Ovary (tissue), 3 donors: ENCODE measurements at regions not wholly inside any gene's neighbourhood (a gene's known extent, or its start where the extent isn't known, plus 50 kb on each side); places are given as distances from the start of the nearest gene placed in this dataset.

ENCODE experiments used
- POLR2A ChIP-seq: fragments of 450-650 bp; IDR thresholded peaks from one replicate; pipeline ENCODE4 v1.6.1; 2017; ENCODE audit warnings: antibody characterized with exemption, mild to moderate bottlenecking, moderate library complexity
- TF ChIP-seq, protein P1 (sequence below), 3 donors: fragments of 450-650 bp in 2 of 3; fragments of 200-600 bp in 1 of 3; IDR thresholded peaks; one replicate each; pipeline versions ENCODE4 v1.5.1 to v1.8.0; 2016 to 2022; ENCODE audit warnings: antibody characterized with exemption in 3 of 3, mild to moderate bottlenecking in 1 of 3
- donor health status: DM: no; HTN: no; CAD: no.

DNA sequence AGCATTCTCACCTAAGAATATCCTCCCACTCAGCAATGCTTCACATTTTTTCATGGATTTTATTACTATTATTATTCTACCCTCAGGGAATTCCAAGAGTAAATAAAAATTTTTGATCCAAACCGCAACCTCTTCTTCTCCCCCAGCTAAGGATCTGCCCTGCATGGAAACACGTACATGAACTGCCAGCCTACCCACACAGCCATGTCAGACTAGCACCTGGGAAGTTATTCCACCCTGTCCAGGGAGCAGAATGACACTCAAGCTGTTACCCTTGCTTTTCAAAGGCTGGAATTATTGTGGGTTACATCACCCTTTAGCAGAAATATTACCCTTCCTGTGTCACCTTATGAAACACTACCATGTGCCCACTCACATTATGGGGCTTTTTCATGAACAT lies 227.3 kb upstream of the USP15 start:
- TF ChIP-seq, protein P1, sequence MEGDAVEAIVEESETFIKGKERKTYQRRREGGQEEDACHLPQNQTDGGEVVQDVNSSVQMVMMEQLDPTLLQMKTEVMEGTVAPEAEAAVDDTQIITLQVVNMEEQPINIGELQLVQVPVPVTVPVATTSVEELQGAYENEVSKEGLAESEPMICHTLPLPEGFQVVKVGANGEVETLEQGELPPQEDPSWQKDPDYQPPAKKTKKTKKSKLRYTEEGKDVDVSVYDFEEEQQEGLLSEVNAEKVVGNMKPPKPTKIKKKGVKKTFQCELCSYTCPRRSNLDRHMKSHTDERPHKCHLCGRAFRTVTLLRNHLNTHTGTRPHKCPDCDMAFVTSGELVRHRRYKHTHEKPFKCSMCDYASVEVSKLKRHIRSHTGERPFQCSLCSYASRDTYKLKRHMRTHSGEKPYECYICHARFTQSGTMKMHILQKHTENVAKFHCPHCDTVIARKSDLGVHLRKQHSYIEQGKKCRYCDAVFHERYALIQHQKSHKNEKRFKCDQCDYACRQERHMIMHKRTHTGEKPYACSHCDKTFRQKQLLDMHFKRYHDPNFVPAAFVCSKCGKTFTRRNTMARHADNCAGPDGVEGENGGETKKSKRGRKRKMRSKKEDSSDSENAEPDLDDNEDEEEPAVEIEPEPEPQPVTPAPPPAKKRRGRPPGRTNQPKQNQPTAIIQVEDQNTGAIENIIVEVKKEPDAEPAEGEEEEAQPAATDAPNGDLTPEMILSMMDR (IDR thresholded peaks at IDR 0.05), result no peak
- TF ChIP-seq POLR2A, result no peak
